Neural progenitor cell (in vitro differentiated cells): ENCODE measurements at regions not wholly inside any gene's neighbourhood (a gene's known extent, or its start where the extent isn't known, plus 50 kb on each side); places are given as distances from the start of the nearest gene placed in this dataset.

ENCODE experiments used
- CTCF ChIP-seq: fragments of 200-600 bp; sonication (generic); IDR thresholded peaks from 2 replicates; pipeline ENCODE4 v1.5.1; 2017; ENCODE audit warnings: antibody characterized with exemption, mild to moderate bottlenecking
- EZH2 ChIP-seq: fragments of 200-600 bp; sonication (generic); IDR thresholded peaks from 2 replicates; pipeline ENCODE4 v1.6.1; 2017; ENCODE audit warnings: antibody characterized with exemption, mild to moderate bottlenecking, moderate library complexity

GRCh38 chr7:11297126-11297625 lies 323.5 kb downstream of the PHF14 start:
- no peak for TF ChIP-seq CTCF
- TF ChIP-seq EZH2: no peak
